Peyer's patch (tissue), 4 donors: ENCODE measurements at regions not wholly inside any gene's neighbourhood (a gene's known extent, or its start where the extent isn't known, plus 50 kb on each side); places are given as distances from the start of the nearest gene placed in this dataset.

Experiments
- DNase-seq, 3 donors: peaks; one replicate each; pipeline ENCODE4 v3.0.0-alpha.2; 2017 to 2019
- H3K27ac ChIP-seq, 4 donors: fragments of 200-600 bp; sonication (generic); one replicate each; pipeline ENCODE4 v1.5.1; 2016 to 2019
- H3K27me3 ChIP-seq, 2 donors: fragments of 200-600 bp; sonication (generic); one replicate each; pipeline ENCODE4 v1.5.1; 2019
- H3K36me3 ChIP-seq, 3 donors: fragments of 200-600 bp; sonication (generic); one replicate each; pipeline ENCODE4 v1.5.1; 2016 to 2019
- H3K4me1 ChIP-seq, 4 donors: fragments of 200-600 bp; sonication (generic); one replicate each; pipeline ENCODE4 v1.5.1; 2016 to 2019
- H3K4me3 ChIP-seq, 4 donors: fragments of 200-600 bp; sonication (generic); 1 replicate in 3 of 4; 2 replicates in 1 of 4; pipeline ENCODE4 v1.5.1; 2016 to 2019; ENCODE audit warnings: mild to moderate bottlenecking in 1 of 4
- H3K9me3 ChIP-seq, 4 donors: fragments of 200-600 bp; sonication (generic); one replicate each; pipeline ENCODE4 v1.5.1; 2016 to 2019; ENCODE audit warnings: mild to moderate bottlenecking in 1 of 4
- POLR2A ChIP-seq, 2 donors: fragments of 450-650 bp; IDR thresholded peaks; one replicate each; pipeline ENCODE4 v1.5.1; 2017; ENCODE audit warnings: antibody characterized with exemption in 2 of 2, mild to moderate bottlenecking in 2 of 2, moderate library complexity in 2 of 2
- TF ChIP-seq, protein P1 (sequence below), 6 experiments: fragments of 450-650 bp in 4 of 6; fragments of 200-600 bp in 2 of 6; sonication (generic) in 1 of 6; IDR thresholded peaks; one replicate each; pipeline ENCODE4 v1.5.1; 2017 to 2019; ENCODE audit warnings: antibody characterized with exemption in 6 of 6, mild to moderate bottlenecking in 3 of 6, moderate library complexity in 1 of 6

- Histone ChIP-seq H3K4me3 (no peak overlapping the region), H3K36me3 (no peaks in the 10 kb centered on the region), H3K9me3 (no peaks in the 10 kb centered on the region), H3K27ac (no peak overlapping the region), H3K4me1 (no peaks in the 10 kb centered on the region), H3K27me3 (no peaks in the 10 kb centered on the region)
- no peak for DNase-seq
- no peak for TF ChIP-seq POLR2A (IDR thresholded peaks at IDR 0.05)
- TF ChIP-seq, protein P1, sequence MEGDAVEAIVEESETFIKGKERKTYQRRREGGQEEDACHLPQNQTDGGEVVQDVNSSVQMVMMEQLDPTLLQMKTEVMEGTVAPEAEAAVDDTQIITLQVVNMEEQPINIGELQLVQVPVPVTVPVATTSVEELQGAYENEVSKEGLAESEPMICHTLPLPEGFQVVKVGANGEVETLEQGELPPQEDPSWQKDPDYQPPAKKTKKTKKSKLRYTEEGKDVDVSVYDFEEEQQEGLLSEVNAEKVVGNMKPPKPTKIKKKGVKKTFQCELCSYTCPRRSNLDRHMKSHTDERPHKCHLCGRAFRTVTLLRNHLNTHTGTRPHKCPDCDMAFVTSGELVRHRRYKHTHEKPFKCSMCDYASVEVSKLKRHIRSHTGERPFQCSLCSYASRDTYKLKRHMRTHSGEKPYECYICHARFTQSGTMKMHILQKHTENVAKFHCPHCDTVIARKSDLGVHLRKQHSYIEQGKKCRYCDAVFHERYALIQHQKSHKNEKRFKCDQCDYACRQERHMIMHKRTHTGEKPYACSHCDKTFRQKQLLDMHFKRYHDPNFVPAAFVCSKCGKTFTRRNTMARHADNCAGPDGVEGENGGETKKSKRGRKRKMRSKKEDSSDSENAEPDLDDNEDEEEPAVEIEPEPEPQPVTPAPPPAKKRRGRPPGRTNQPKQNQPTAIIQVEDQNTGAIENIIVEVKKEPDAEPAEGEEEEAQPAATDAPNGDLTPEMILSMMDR (IDR thresholded peaks at IDR 0.05): no peak
These were observed 71.5 kb upstream of the ERG start for GRCh38 chr21:38569733-38570132.

- Histone ChIP-seq H3K27ac (no peak overlapping the region), H3K4me1 (no peaks in the 10 kb centered on the region), H3K36me3 (no peaks in the 10 kb centered on the region), H3K27me3 (no peaks in the 10 kb centered on the region), H3K9me3 (no peaks in the 10 kb centered on the region), H3K4me3 (no peak overlapping the region)
- DNase-seq: no peak
- no peak for TF ChIP-seq POLR2A (IDR thresholded peaks at IDR 0.05)
- TF ChIP-seq, protein P1 (IDR thresholded peaks at IDR 0.05): no peak
These were observed 72.3 kb upstream of the ERG start for GRCh38 chr21:38570596-38570995.

DNA sequence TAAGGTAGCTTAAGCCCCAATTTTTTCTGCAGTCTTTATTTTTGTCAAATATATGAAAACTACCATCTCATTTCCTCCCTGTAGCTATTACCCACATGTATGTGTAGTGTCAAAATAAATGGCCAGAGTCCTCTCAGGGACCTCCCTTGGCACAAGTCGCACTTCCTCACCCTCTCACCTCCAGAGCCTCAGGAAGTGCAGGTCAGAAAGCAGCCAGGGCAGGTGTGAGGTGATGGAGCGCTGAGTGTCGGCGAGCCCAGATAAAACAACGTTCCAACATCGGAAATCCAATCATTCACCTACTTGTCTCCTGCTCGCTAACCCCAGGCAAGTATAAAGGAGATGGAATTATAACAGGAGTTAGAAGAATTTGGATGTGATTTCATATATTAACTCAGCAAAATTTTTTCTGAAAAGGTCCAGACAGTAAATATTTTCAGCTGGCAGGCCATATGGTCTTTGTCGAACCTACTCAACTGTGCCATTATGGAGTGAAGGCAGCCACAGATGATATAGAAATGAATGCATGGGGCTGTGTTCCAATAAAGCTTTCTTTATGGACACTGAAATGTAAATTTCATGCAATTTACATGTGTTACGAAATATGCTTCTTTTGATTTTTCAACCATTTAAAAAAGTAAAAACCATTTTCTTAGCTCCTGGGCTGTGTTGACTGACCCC, 76.8 kb upstream of the ERG start:
- no peak overlapping the region for H3K27ac ChIP-seq
- DNase-seq: no peak
- no peak for TF ChIP-seq POLR2A (IDR thresholded peaks at IDR 0.05)
- TF ChIP-seq, protein P1 (IDR thresholded peaks at IDR 0.05): no peak
- H3K4me3 ChIP-seq: no peak overlapping the region
- no peaks in the 10 kb centered on the region for H3K27me3 ChIP-seq
- no peaks in the 10 kb centered on the region for H3K9me3 ChIP-seq
- no peaks in the 10 kb centered on the region for H3K4me1 ChIP-seq
- no peaks in the 10 kb centered on the region for H3K36me3 ChIP-seq

- Histone ChIP-seq H3K27me3 (no peaks in the 10 kb centered on the region), H3K27ac (no peak overlapping the region), H3K36me3 (no peaks in the 10 kb centered on the region), H3K9me3 (no peaks in the 10 kb centered on the region), H3K4me1 (no peaks in the 10 kb centered on the region), H3K4me3 (no peak overlapping the region)
- no peak for DNase-seq
- no peak for TF ChIP-seq POLR2A (IDR thresholded peaks at IDR 0.05)
- TF ChIP-seq, protein P1 (IDR thresholded peaks at IDR 0.05): no peak
These were observed 79.6 kb upstream of the ERG start for GRCh38 chr21:38577887-38578286.

DNA sequence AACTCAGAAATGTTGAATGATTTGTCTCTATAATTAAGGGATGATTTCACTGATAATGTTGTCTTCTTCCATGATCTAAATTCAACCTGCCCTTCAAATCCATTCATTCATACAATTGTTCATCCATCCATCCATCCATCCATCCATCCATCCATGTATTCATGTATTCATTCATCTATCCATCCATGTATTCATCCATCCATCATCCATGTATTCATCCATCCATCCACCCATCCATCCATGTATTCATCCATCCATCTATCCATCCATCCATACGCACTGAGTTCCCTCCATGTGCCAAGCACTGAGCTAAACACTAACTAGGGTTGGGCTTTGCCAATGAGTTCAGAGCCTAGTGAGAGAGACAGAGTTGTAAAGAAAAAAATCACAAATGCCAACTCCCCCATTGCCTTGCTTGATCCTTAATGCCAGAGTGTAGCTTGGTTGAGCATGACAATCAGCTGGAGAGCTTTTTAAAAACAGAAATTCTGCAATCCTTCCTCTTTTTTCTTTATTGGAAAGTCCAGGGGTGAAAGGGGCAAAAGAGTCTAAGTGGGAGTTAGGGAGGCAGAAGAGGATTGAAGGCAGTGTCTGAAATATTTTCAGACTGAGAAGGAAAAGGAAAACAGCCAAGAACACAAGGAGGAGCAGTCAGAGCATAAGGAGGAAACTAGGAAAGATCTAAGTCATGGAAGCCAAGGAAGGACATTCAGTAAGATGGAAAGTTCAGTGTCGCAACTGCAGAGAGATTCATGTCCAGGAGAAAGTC, 92.4 kb upstream of the ERG start:
- no peaks in the 10 kb centered on the region for H3K36me3 ChIP-seq
- no peaks in the 10 kb centered on the region for H3K27me3 ChIP-seq
- H3K9me3 ChIP-seq: no peaks in the 10 kb centered on the region
- no peak overlapping the region for H3K4me3 ChIP-seq
- TF ChIP-seq, protein P1 (IDR thresholded peaks at IDR 0.05): no peak
- TF ChIP-seq POLR2A (IDR thresholded peaks at IDR 0.05): no peak
- no peaks in the 10 kb centered on the region for H3K4me1 ChIP-seq
- no peak overlapping the region for H3K27ac ChIP-seq
- DNase-seq: no peak
